GM19452 (cell line): ENCODE measurements at regions not wholly inside any gene's neighbourhood (a gene's known extent, or its start where the extent isn't known, plus 50 kb on each side); places are given as distances from the start of the nearest gene placed in this dataset.
A peak's percentile ranks its signal among the peaks of the same experiment; 100 is the strongest.

ENCODE experiments used
- ATAC-seq: cut with Tn5 transposase; IDR thresholded peaks from one replicate; pipeline ENCODE4 v1.9.1; 2021; ENCODE audit not compliant: unreplicated experiment

GRCh38 chr19:30150626-30151025 is 208.6 kb downstream of the URI1 start:
- ATAC-seq: no peak

- ATAC-seq: no peak
These were observed 209.0 kb downstream of the URI1 start for GRCh38 chr19:30151081-30151480.

- ATAC-seq: no peak
These were observed 210.7 kb downstream of the URI1 start for GRCh38 chr19:30152510-30153291.

GRCh38 chr19:30153326-30154210 is 211.5 kb downstream of the URI1 start:
- peak; percentile 83 for ATAC-seq

GRCh38 chr19:30154410-30154809 is 212.4 kb downstream of the URI1 start:
- ATAC-seq: no peak

- ATAC-seq: no peak
These were observed 213.6 kb downstream of the URI1 start for GRCh38 chr19:30155381-30156200.

- ATAC-seq: no peak
These were observed 214.6 kb downstream of the URI1 start for GRCh38 chr19:30156646-30157045.

GRCh38 chr19:30158067-30158892 is 213.9 kb upstream of the ZNF536 start:
- ATAC-seq: no peak

- no peak for ATAC-seq
These were observed 213.3 kb upstream of the ZNF536 start for GRCh38 chr19:30158893-30159245.

- ATAC-seq: no peak
These were observed 212.5 kb upstream of the ZNF536 start for GRCh38 chr19:30159636-30160035.

- ATAC-seq: no peak
These were observed 211.8 kb upstream of the ZNF536 start for GRCh38 chr19:30160426-30160825.

GRCh38 chr19:30161021-30161655 is 211.0 kb upstream of the ZNF536 start:
- ATAC-seq: no peak

GRCh38 chr19:30161770-30162169 is 210.4 kb upstream of the ZNF536 start:
- ATAC-seq: no peak

GRCh38 chr19:30162718-30163117 is 209.5 kb upstream of the ZNF536 start:
- ATAC-seq: no peak

- ATAC-seq: no peak
These were observed 208.5 kb upstream of the ZNF536 start for GRCh38 chr19:30163663-30164062.

- ATAC-seq: no peak
These were observed 206.9 kb upstream of the ZNF536 start for GRCh38 chr19:30165228-30165813.

GRCh38 chr19:30167206-30167868 is 204.8 kb upstream of the ZNF536 start:
- no peak for ATAC-seq

GRCh38 chr19:30167976-30168635 is 204.1 kb upstream of the ZNF536 start:
- no peak for ATAC-seq

GRCh38 chr19:30168760-30169159 is 203.4 kb upstream of the ZNF536 start:
- no peak for ATAC-seq
